COLO668 (cell line): ENCODE measurements at regions not wholly inside any gene's neighbourhood (a gene's known extent, or its start where the extent isn't known, plus 50 kb on each side); places are given as distances from the start of the nearest gene placed in this dataset.
A peak's percentile ranks its signal among the peaks of the same experiment; 100 is the strongest.

ENCODE experiments used
- DNase-seq: peaks from one replicate; lab custom pipeline; 2025; ENCODE audit not compliant: unreplicated experiment; lab: John Stamatoyannopoulos, UW

GRCh38 chr14:61625165-61625564, 70.1 kb upstream of the HIF1A start:
- DNase-seq = no peak

- no peak for DNase-seq
These were observed 67.7 kb upstream of the HIF1A start for GRCh38 chr14:61627612-61628011.

- DNase-seq = no peak
These were observed 67.1 kb upstream of the HIF1A start for GRCh38 chr14:61628016-61628725.

DNA sequence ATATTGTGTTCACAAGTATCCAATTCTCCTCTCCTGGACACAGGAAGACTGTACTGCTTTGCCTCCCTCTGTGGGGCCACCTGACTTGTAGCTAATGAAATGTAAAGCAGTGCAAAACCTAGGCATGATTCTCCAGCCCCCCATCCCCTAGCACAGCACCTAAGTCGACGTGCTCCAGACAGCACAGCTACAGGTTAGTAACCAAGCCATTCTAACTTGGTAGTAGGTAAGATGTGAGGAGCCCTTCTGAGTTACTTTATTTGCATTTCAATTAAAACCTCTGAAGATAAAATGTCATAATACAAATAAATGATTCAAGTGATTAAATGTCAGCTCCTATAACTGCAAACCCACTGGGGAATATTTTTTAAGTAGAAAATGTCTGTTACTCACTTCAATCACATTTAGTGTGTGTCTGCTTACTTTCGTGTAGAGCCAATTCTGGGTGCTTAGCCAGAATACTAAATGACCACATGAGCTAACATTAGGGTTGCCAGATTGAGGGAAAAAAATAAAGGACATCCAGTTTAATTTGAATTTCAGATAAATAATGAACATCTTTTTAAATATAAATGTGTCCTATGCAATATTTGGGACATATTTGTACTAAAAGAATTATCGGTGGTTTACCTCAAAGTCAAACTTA, 64.8 kb upstream of the HIF1A start:
- no peak for DNase-seq

DNA sequence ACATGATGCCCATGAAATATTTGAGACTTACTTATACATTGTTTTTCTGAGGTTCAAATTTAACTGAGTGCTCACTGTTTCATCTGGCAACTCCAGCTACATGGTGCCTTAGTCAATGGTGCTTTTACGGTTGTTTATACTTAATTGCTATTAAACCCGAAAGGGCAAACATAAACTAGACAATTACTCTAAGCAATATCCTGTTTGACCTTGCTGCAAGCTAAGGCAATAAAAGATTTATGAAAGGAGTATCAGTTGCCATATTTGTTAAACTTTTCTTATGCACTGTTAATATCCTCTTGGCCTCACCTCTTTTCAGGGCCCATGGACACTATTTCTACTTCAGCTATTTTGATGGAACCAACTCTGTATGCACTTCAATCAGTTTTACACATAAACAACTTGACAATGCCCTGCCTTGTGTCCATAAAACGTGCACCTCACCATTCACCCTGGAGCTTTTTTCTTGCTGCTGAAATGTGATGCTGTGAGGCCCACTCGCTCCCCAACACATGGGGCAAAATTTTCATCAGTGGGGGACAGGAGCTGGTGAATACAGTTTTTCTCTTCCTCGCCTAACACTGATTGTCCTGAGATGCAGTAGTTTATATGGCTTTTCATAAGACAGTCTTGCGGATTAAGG, 64.1 kb upstream of the HIF1A start:
- no peak for DNase-seq

- DNase-seq = no peak
These were observed 62.9 kb upstream of the HIF1A start for GRCh38 chr14:61632401-61632800.

DNA sequence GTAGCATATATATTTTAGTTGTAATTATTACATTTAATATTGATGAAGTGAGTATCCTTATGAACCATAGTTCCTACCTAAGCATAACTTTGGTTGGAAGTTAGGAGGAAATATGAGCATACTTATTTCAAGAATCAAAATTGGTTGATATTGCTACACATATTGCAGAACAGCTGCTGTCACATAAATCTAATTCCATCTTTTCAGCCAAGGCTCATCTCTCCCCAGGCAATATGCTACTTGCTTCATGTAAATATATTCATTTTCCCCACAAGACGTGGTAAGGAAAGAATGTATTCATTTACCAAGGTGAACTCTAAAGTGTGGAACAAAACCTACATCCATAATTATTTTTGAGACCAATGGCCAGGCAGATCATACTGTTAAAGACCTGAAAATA, 62.5 kb upstream of the HIF1A start:
- DNase-seq = no peak

GRCh38 chr14:61636291-61636690, 59.0 kb upstream of the HIF1A start:
- no peak for DNase-seq

- no peak for DNase-seq
These were observed 58.5 kb upstream of the HIF1A start for GRCh38 chr14:61636779-61637178.

GRCh38 chr14:61638595-61639387, 56.5 kb upstream of the HIF1A start:
- DNase-seq = no peak

GRCh38 chr14:61640158-61641136, 54.9 kb upstream of the HIF1A start:
- no peak for DNase-seq

- DNase-seq = no peak
These were observed 53.2 kb upstream of the HIF1A start for GRCh38 chr14:61641914-61642613.

DNA sequence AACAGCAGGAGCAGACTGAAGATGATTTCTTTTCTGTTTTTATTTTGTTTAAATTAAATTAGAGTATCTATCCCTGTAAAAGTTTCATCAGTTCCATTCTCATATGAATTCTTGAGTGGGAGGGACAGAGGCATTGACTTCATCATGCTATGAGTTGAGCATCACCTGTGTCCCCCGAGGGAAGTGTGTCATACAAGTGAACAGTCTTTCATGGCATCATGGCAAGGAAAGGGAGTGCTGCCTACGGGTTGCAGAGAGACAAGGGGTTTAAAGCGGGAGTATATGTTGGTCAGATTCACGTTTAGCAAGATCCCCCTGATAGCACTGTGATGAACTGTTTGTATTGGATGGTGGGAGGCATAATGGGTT, 52.7 kb upstream of the HIF1A start:
- DNase-seq = no peak

DNA sequence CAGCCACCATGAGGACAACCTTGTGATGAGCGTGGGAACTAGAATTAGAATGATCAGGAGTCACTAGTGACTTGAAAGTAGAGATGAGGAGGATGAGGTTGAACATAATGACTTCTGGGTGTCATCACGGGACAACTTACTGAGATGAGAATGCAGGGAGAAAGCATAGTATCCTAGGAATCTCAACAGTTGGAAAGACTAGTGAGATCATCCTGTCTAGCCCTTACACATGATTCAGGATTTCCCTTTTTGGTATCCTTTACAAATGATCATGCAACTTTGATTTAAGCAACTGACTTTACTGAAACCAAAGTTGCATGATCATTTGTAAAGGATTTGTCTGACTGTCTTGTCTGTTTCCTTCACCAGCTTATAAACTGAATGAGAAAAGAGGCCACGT, 51.8 kb upstream of the HIF1A start:
- no peak for DNase-seq

DNA sequence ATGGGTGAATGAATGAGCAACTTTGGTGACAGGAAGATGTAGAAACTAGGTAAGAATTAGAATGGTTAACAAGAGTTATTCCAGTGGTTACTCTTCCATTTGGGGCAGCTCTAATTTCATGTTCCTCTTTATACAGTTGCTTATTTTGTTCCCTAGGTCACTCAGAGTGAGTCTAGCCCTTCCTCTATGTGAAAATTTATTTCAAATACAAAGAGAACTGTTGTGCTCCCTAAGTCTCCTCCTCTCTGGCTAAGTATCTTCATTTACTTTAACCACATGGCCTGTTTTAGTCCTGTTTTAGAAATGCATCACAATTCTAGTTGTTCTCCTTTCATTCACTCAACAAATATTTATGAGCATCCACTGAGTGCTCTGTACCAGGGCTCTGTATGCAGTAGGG, 51.1 kb upstream of the HIF1A start:
- no peak for DNase-seq

- DNase-seq = peak; percentile 52
These were observed 50.5 kb upstream of the HIF1A start for GRCh38 chr14:61644834-61645233.

DNA sequence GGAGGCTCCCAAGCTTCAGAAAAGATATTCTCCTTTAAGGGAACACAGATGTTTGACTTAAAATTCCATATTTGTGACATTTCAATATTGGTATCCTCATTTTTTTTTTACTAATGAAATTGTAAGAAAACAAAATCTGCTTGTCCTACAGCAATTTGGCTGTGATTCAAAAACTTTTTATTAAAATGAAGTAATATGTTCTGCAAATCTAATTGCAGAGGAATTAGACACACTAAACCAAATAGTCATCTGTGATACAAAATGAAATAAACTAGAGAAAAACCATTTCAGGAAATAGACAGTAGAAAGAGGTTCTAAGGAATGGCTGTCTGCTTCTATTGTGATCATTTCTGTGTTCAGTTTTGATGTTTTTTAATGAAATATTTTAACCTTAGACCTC, 50.1 kb upstream of the HIF1A start:
- DNase-seq = no peak
